Activated CD8-positive, alpha-beta memory T cell treated with anti-CD3 and anti-CD28 coated beads for 36 hours (primary cell): ENCODE measurements at regions not wholly inside any gene's neighbourhood (a gene's known extent, or its start where the extent isn't known, plus 50 kb on each side); places are given as distances from the start of the nearest gene placed in this dataset.
"Not testable (repeated sequence)": the region's sequence is repeated elsewhere in the genome, so short reads cannot be mapped to it uniquely, and the experiment has no call there.

Source experiments
- CTCF ChIA-PET: fragments of 350-600 bp; sonication (Branson Sonifier 250); formaldehyde crosslinking; loops from one replicate; lab custom pipeline; 2021; ENCODE audit warnings: antibody characterized with exemption; lab: Charles Lee
- POLR2A ChIA-PET: fragments of 350-600 bp; sonication (Branson Sonifier 250); formaldehyde crosslinking; loops from one replicate; lab custom pipeline; 2021; ENCODE audit warnings: antibody characterized with exemption; lab: Charles Lee

- ChIA-PET CTCF (no interaction called here), POLR2A (no interaction called here)
Measured at GRCh38 chr1:213687832-213688231, 299.9 kb upstream of the PROX1 start.

GRCh38 chr1:213688655-213689054, 299.1 kb upstream of the PROX1 start:
- ChIA-PET CTCF (no interaction called here), POLR2A (no interaction called here)

DNA sequence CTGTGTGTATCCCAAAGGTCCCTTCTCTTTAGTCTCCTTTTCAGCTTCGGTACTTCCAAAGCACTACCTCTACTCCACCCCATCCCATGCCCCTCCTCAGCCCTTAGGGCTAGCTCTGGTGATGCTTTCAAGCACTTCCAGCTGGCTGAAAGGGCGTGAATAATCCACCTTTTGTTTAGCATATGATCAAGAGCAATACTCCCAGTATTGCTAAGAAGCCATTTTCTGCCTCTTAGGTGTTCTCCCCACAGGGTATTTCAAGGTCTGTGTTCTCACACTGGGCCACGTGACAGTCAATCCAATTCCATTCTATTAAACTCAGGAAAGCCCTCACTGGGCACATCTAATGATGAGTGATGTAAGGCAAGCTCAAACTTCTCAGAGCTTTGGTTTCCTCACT, 298.5 kb upstream of the PROX1 start:
- CTCF ChIA-PET: no interaction called here
- POLR2A ChIA-PET: no interaction called here

DNA sequence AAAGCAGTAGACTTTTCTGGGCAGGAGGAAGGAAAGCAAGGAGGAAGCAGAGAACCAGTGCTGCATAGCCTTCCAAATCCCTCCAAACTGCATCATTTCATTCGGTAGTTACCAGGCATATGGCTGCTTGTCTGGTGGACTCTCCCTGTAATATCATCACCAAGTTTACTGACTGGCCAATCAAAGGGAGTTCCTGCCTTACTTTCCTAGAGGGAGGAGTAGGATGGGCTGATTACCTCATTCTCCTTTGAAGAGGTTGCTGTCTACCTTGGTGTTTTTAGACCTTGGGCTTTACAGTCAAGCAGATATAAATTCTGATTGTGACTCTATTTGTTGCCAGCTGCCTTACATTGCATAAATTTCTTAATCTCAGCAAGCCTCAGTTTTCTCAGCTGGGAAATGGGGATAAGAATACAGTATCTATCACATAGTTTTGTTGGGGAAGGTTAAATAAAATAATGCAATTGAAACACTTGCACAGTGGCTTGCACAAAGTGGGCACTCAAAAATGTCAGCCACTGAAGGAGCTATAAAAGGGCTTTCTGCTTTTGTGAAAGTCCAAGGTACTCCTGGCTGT, 297.3 kb upstream of the PROX1 start:
- CTCF ChIA-PET: no interaction called here
- POLR2A ChIA-PET: no interaction called here

DNA sequence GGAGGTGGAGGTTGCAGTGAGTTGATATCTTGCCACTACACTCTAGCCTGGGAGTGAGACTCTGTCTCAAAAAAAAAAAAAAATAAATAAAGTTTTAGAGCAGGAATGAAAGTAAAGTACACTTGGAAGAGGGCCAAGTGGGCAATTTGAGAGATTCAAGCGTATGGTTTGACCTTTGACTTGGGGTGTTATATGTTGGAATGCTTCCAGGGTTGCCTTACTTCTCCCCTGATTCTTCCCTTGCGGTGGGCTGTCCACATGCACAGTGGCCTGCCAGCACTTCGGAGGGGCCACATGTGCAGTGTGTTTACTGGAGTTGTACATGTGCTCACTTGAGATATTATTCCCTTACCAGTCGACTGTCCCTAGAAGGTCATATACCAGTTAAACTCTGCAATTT, 295.5 kb upstream of the PROX1 start:
- ChIA-PET POLR2A (no interaction called here), CTCF (no interaction called here)

DNA sequence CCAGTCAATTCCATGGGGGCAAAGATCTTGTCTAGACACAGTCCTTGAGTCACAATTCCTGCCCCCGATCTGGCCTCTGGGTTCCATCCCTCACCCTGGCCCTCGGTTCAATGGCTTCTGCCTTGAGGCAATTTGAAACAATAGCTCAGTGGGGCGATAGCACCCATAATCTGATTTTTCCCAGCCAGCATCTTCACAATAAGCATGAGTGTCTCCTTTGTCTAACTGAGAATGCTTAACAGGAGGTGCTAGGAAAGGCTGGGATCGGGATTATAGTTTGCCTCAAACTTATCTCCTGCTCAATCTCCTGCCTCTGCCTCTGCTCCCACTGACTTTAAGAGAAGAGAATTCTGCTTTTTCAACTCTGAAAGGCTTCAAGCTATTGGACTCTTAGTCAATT, 293.9 kb upstream of the PROX1 start:
- CTCF ChIA-PET: no interaction called here
- POLR2A ChIA-PET: no interaction called here

- POLR2A ChIA-PET: no interaction called here
Measured at GRCh38 chr1:213697192-213697802, 290.5 kb upstream of the PROX1 start.

GRCh38 chr1:213698092-213698702, 289.6 kb upstream of the PROX1 start:
- CTCF ChIA-PET: no interaction called here

More at GRCh38 chr1:213697192-213697802, 290.5 kb upstream of the PROX1 start:
- CTCF ChIA-PET: no interaction called here

GRCh38 chr1:213702703-213703102, 285.1 kb upstream of the PROX1 start:
- POLR2A ChIA-PET: no interaction called here
- CTCF ChIA-PET: no interaction called here

More at GRCh38 chr1:213698092-213698702, 289.6 kb upstream of the PROX1 start:
- POLR2A ChIA-PET: no interaction called here

DNA sequence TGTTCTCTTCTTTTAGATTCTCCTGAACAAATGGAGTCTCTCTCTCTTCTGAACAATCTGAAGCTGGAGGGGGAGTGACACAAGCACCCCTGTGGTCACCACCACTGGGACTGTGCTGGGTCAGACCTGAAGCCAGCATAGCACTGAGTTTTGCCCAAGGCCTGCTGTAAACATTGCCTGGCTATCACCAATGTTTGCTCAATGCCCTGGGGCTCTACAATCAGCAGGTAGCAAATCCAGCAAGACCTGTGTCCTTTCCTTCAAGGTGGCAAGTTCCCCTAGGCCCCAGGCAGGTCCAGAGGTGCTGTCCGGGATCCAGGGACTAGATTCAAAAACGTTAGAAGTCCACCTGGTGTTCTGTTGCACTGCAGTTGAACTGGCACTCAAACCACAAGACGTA, 282.8 kb upstream of the PROX1 start:
- POLR2A ChIA-PET: no interaction called here
- CTCF ChIA-PET: no interaction called here

- CTCF ChIA-PET, POLR2A ChIA-PET: not testable (repeated sequence)
Measured at GRCh38 chr1:213711833-213712490, 275.8 kb upstream of the PROX1 start.

- POLR2A ChIA-PET: no interaction called here
- CTCF ChIA-PET: no interaction called here
Measured at GRCh38 chr1:213714645-213715044, 273.1 kb upstream of the PROX1 start.

DNA sequence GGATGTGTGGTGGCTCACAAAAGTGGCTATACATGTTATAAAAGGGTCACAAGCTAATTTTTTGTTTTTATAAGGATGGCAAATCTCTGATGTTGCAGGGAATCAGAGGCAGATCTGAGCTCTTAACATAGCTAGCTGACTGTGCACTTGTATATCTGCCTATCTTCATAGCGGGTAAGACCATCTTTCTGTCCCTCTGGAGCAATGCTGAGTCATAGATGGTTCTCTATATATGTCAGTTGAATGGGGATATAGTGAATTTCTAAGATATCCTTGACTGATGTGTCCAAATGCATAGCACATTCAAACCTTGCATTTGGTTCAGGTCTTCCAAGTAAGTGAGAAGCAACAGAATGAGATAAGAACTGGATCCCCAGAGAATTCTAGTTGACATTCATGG, 272.6 kb upstream of the PROX1 start:
- CTCF ChIA-PET: no interaction called here
- POLR2A ChIA-PET: no interaction called here

DNA sequence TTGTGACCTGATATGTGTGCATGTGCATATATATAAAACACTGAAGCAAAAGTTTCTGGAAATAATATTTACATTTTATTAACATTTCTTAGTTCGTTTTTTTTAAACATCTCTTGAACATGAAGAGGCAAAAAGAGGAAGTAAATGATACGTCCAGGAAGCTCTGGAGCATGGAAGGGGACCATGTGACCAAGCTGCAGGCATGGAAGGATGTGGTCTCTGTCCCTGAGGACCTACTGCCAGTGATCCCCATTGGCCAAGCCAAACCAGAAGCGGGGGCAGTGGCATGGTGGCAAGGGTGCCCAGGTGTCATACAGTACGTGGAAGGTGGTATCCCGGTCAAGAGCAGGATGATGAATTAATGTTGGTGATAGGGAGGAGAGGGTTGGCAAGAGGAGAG, 268.3 kb upstream of the PROX1 start:
- POLR2A ChIA-PET: no interaction called here
- CTCF ChIA-PET: no interaction called here

- CTCF ChIA-PET: no interaction called here
Measured at GRCh38 chr1:213720032-213720431, 267.7 kb upstream of the PROX1 start.

GRCh38 chr1:213723187-213723586, 264.6 kb upstream of the PROX1 start:
- POLR2A ChIA-PET: no interaction called here
- CTCF ChIA-PET: no interaction called here

More at GRCh38 chr1:213720032-213720431, 267.7 kb upstream of the PROX1 start:
- POLR2A ChIA-PET: no interaction called here

GRCh38 chr1:213724640-213725536, 262.9 kb upstream of the PROX1 start:
- ChIA-PET CTCF (no interaction called here), POLR2A (no interaction called here)

DNA sequence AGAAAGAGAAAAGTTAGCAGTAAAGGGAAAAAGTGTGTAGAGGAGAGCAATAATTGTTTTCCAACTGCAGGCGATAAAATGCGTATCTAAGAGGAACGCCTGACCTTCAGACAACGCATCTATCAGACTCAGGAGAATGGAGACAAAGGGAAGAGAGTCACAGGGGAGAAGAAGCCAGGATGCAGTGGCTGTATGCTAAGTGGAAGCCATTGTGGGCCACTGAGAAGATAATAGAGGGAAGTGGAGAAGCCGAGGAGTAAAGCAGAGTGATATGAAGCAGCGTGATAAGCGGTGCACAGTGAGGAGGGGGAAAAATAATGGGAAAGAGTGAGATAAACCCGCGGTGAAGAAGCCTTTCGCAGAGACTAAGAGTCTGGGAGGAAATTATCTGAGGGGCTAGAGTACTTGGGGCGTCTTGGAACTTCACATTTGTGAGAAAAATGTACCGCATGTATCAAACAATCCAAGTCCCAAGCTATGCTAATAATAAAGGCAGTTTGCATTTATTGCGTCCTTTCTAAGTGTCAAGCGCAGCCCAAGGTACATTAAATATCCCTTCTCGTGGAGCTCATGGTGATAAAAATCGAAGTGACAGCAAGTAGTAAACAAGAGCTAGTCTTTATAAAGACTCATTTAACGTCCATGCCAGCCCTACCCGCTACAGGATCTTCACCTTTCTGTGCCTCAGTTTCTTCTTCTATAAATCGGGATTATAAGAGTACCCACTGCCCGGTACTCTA, 259.8 kb upstream of the PROX1 start:
- ChIA-PET CTCF (no interaction called here), POLR2A (no interaction called here)
